Right cardiac atrium (tissue), 5 donors: ENCODE measurements at regions not wholly inside any gene's neighbourhood (a gene's known extent, or its start where the extent isn't known, plus 50 kb on each side); places are given as distances from the start of the nearest gene placed in this dataset.

Source experiments
- ATAC-seq, 2 donors: fragments of 200-7000 bp; cut with Tn5 transposase; one replicate each; pipeline versions ENCODE4 v1.8.0 to v1.9.1; 2020; ENCODE audit warnings: moderate library complexity in 2 of 2, mild to moderate bottlenecking in 1 of 2
- DNase-seq, 3 donors: peaks; one replicate each; pipeline ENCODE4 v3.0.0-alpha.2; 2020
- H3K27ac ChIP-seq: one replicate; pipeline ENCODE4 v1.5.1; 2013; ENCODE audit warnings: mild to moderate bottlenecking, low read length, control low read depth, moderate library complexity
- H3K27me3 ChIP-seq: one replicate; pipeline ENCODE4 v1.6.1; 2013; ENCODE audit not compliant: control insufficient read depth, insufficient read depth
- H3K4me1 ChIP-seq: one replicate; pipeline ENCODE4 v1.6.1; 2013; ENCODE audit warnings: low read length; ENCODE audit not compliant: control insufficient read depth, insufficient read depth
- H3K4me3 ChIP-seq: one replicate; pipeline ENCODE4 v1.5.1; 2013; ENCODE audit warnings: low read length, control low read depth
- H3K9me3 ChIP-seq: one replicate; pipeline ENCODE4 v1.6.1; 2013; ENCODE audit warnings: low read length; ENCODE audit not compliant: control insufficient read depth
- WGBS: extraction: QIAGEN DNeasy Blood & Tissue Kit; methylation state at CpG from one replicate; pipeline ENCODE4 v1.1.7; 2013; 5-methylcytosine and 5-hydroxymethylcytosine counted together
- intact Hi-C, 4 donors: fragments of 100-400 bp; cut with DNase I; formaldehyde crosslinking; loops; one replicate each; pipeline versions ENCODE4 v1.11.0 to v1.14.0; 2022 to 2023
- donor health status: healthy with polysubstance abuse.
- donor health status: DM: no; HTN: yes; CAD: no.
- donor health status: DM: no; HTN: no; CAD: no.
- donor health status: DM: no; HTN: yes; CAD: no; lungs with severe emphysema.
- donor health status: DM: yes; HTN: yes; CAD: no.

GRCh38 chr9:110115341-110115820 lies 92.6 kb downstream of the C9orf152 start:
- peak; percentile 80 to 82 for ATAC-seq

DNA sequence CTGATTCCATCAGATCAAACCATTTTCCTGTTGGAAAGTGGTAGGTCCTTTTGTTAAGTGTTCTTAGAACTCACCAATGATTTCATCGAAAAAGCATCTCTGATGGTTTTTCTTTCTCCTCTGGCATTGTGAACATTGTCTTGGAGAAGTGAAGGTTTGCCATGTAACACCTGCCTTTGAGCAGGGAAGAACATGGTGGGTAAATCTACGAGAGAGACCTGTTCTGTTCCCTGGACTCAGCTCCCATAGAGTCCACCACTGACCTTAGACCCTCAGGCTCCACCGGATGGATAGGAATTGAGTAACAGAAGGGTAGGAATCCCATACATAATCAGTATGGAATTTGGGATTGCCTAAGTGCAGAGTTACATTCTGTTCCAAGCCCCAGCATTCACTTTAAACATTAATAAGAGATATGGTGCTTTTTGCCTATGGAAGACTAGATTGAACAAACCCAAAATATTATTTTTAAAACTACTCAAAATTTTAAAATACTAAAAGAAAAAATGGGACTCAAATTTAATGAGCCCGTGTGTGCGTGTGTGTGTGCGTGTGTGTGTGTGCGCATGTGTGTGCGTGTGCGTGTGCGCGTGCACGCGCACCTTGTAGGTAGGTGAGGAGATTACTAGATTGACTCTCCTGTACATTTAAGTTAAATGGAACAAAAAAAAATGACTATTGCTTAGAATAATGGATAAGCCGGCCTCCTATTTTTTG lies 92.0 kb downstream of the C9orf152 start:
- Histone ChIP-seq H3K27ac (no peak overlapping the region), H3K9me3 (no peaks in the 10 kb centered on the region), H3K27me3 (no peaks in the 10 kb centered on the region), H3K4me1 (peaks cover 14% of the 10 kb centered on the region), H3K4me3 (no peak overlapping the region)
- 88% methylated on average over 14 of the region's 14 CpGs for WGBS
- intact Hi-C loops, result no loop called here
- DNase-seq (no peak), ATAC-seq (peak in 1 of 2 donors; percentile 8)

More at GRCh38 chr9:110115341-110115820, 92.6 kb downstream of the C9orf152 start:
- Histone ChIP-seq H3K4me3 (no peak overlapping the region), H3K4me1 (peaks cover 14% of the 10 kb centered on the region), H3K27me3 (no peaks in the 10 kb centered on the region), H3K27ac (peak overlapping the region; percentile 64), H3K9me3 (no peaks in the 10 kb centered on the region)
- WGBS, result 15% methylated on average over 7 of the region's 7 CpGs
- DNase-seq, result peak in 2 of 3 donors; percentile 64 to 71
- intact Hi-C loops, result no loop called here

GRCh38 chr9:110116543-110116885 lies 91.4 kb downstream of the C9orf152 start:
- ATAC-seq (peak in 1 of 2 donors; percentile 45), DNase-seq (no peak)
- Histone ChIP-seq H3K9me3 (no peaks in the 10 kb centered on the region), H3K27me3 (no peaks in the 10 kb centered on the region), H3K4me3 (no peak overlapping the region), H3K27ac (no peak overlapping the region), H3K4me1 (peaks cover 14% of the 10 kb centered on the region)
- intact Hi-C loops, result no loop called here
- 30% methylated on average over 3 of the region's 3 CpGs for WGBS

GRCh38 chr9:110121170-110121569 lies 86.8 kb downstream of the C9orf152 start:
- Histone ChIP-seq H3K4me1 (peaks cover 10% of the 10 kb centered on the region), H3K27me3 (no peaks in the 10 kb centered on the region), H3K9me3 (no peaks in the 10 kb centered on the region), H3K4me3 (no peak overlapping the region), H3K27ac (no peak overlapping the region)
- no peak for ATAC-seq
- 95% methylated on average over 3 of the region's 3 CpGs for WGBS
- no peak for DNase-seq
- intact Hi-C loops, result loop anchor here in 1 of 4 donors (10.0 kb wide), 1 partner anchor 76 kb away; no protein-coding TSS in a partner anchor

DNA sequence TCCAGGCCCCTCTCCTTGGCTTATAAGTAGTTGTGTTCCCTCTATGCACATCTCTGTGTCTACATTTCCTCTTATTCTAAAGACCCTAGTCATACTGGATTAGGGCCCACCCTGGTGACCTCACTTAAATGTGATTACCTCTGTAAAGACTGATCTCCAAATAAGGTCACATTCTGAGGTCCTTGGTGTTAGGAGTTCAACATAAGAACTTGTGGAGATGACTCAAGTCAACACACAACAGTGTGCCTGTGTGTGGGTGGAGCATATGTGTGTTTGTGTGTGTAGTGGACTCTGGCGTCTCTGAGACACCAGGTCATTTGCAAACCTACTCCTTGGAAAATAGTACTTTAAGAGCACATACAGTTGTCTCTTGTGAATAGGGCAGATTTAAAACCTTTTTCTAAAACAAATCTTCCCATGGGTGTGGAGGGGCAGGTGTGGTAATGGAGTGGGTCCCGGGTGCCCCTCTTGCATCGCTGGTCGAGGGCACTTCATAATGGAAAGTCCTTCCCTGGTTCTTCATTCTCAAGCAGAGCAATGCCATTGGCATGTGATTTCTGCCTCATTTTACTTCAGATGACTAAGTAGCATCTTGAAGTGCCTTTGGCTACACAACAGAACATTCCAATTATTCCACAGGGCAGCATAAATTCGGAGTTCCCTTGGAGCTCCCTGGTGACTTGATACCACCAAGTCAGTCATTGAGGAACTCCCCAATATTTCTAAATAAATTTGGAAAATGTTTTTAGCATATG lies 84.4 kb downstream of the C9orf152 start:
- intact Hi-C loops, result loop anchor here in 1 of 4 donors (10.0 kb wide), 1 partner anchor 79 kb away; no protein-coding TSS in a partner anchor
- ATAC-seq, result no peak
- H3K9me3 ChIP-seq, result no peaks in the 10 kb centered on the region
- no peak overlapping the region for H3K27ac ChIP-seq
- DNase-seq, result no peak
- no peak overlapping the region for H3K4me3 ChIP-seq
- H3K27me3 ChIP-seq, result no peaks in the 10 kb centered on the region
- WGBS, result 89% methylated on average over 5 of the region's 5 CpGs
- peaks cover 21% of the 10 kb centered on the region for H3K4me1 ChIP-seq

DNA sequence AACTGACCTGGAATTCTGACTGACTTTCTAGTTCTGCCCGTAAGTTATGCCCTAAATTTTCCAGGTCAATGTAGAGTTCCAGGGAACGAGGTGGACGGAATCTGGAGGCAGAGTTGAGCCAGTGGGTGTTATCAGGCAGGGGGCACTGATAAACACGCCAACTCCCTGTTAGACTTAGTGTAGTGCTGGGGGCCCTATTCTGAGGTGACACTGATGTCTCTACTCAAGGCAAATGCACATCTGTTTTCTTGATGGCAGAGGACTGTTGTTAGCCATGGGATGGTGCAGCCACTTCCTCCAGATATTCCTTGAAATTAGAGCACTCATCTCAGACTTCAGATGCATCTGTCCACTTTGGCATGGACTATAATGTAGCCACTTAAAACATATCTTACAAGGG lies 83.5 kb downstream of the C9orf152 start:
- H3K9me3 ChIP-seq, result no peaks in the 10 kb centered on the region
- H3K4me3 ChIP-seq, result no peak overlapping the region
- ATAC-seq (no peak), DNase-seq (no peak)
- intact Hi-C loops, result loop anchor here in 1 of 4 donors (10.0 kb wide), 1 partner anchor 80 kb away; no protein-coding TSS in a partner anchor
- 57% methylated on average over 4 of the region's 4 CpGs for WGBS
- peaks cover 24% of the 10 kb centered on the region for H3K4me1 ChIP-seq
- no peaks in the 10 kb centered on the region for H3K27me3 ChIP-seq
- H3K27ac ChIP-seq, result peak overlapping the region; percentile 66

GRCh38 chr9:110125207-110125751 lies 82.7 kb downstream of the C9orf152 start:
- peak; percentile 93 to 94 for ATAC-seq
- WGBS, result 11% methylated on average over 16 of the region's 16 CpGs
- no peaks in the 10 kb centered on the region for H3K9me3 ChIP-seq
- intact Hi-C loops, result loop anchor here in 1 of 4 donors (10.0 kb wide), 1 partner anchor 80 kb away; no protein-coding TSS in a partner anchor
- H3K4me1 ChIP-seq, result peaks cover 26% of the 10 kb centered on the region
- H3K4me3 ChIP-seq, result peak overlapping the region; percentile 51
- H3K27ac ChIP-seq, result peak overlapping the region; percentile 99
- no peaks in the 10 kb centered on the region for H3K27me3 ChIP-seq
- peak; percentile 93 to 95 (median 93) for DNase-seq

- Histone ChIP-seq H3K4me1 (peaks cover 26% of the 10 kb centered on the region), H3K9me3 (no peaks in the 10 kb centered on the region), H3K27me3 (no peaks in the 10 kb centered on the region), H3K4me3 (peak overlapping the region; percentile 51), H3K27ac (peak overlapping the region; percentile 99)
- intact Hi-C loops, result loop anchor here in 1 of 4 donors (10.0 kb wide), 1 partner anchor 81 kb away; no protein-coding TSS in a partner anchor
- ATAC-seq (no peak), DNase-seq (no peak)
- 40% methylated on average over 8 of the region's 8 CpGs for WGBS
These were observed 82.1 kb downstream of the C9orf152 start for GRCh38 chr9:110125763-110126351.

- peak overlapping the region; percentile 51 for H3K4me3 ChIP-seq
- ATAC-seq (no peak), DNase-seq (no peak)
- H3K4me1 ChIP-seq, result peaks cover 27% of the 10 kb centered on the region
- no peaks in the 10 kb centered on the region for H3K27me3 ChIP-seq
- intact Hi-C loops, result loop anchor here in 1 of 4 donors (10.0 kb wide), 1 partner anchor 82 kb away; no protein-coding TSS in a partner anchor
- WGBS, result 28% methylated on average over 7 of the region's 7 CpGs
- H3K27ac ChIP-seq, result peak overlapping the region; percentile 99
- H3K9me3 ChIP-seq, result no peaks in the 10 kb centered on the region
These were observed 81.4 kb downstream of the C9orf152 start for GRCh38 chr9:110126499-110126941.

- WGBS, result 8% methylated on average over 23 of the region's 23 CpGs
- intact Hi-C loops, result loop anchor here in 1 of 4 donors (10.0 kb wide), 1 partner anchor 82 kb away; no protein-coding TSS in a partner anchor
- Histone ChIP-seq H3K27ac (peak overlapping the region; percentile 99), H3K4me1 (peaks cover 27% of the 10 kb centered on the region), H3K9me3 (no peaks in the 10 kb centered on the region), H3K27me3 (no peaks in the 10 kb centered on the region), H3K4me3 (peak overlapping the region; percentile 51)
- DNase-seq (peak; percentile 85 to 92 (median 91)), ATAC-seq (peak; percentile 86 to 88)
These were observed 80.7 kb downstream of the C9orf152 start for GRCh38 chr9:110126986-110127864.
